ENCODE measurements at regions not wholly inside any gene's neighbourhood (a gene's known extent, or its start where the extent isn't known, plus 50 kb on each side); places are given as distances from the start of the nearest gene placed in this dataset.

GRCh38 chr13:68124437-68125086, 894.4 kb upstream of the PCDH9 start:
- TF ChIP-seq CTCF (IDR thresholded peaks at IDR 0.05; ENCODE audit: low read depth, low read length, poor library complexity, severe bottlenecking) (no peak), EZH2phosphoT487 (IDR thresholded peaks at IDR 0.05; ENCODE audit: borderline replicate concordance, low read length) (no peak)

All from DOHH2 (cell line).